Skeletal muscle tissue (tissue), 3 donors: ENCODE measurements at regions not wholly inside any gene's neighbourhood (a gene's known extent, or its start where the extent isn't known, plus 50 kb on each side); places are given as distances from the start of the nearest gene placed in this dataset.
"Not testable (repeated sequence)": the region's sequence is repeated elsewhere in the genome, so short reads cannot be mapped to it uniquely, and the experiment has no call there.

ENCODE experiments used
- H3K27ac ChIP-seq: one replicate; pipeline ENCODE4 v1.7.0; 2013; ENCODE audit warnings: mild to moderate bottlenecking, low read depth, low read length, inconsistent platforms
- H3K27me3 ChIP-seq, 3 donors: one replicate each; pipeline ENCODE4 v1.7.0; 2013; ENCODE audit warnings: low read length in 3 of 3; ENCODE audit not compliant: control insufficient read depth in 3 of 3, insufficient read depth in 3 of 3
- H3K36me3 ChIP-seq, 3 donors: one replicate each; pipeline ENCODE4 v1.7.0; 2013; ENCODE audit warnings: low read length in 3 of 3; ENCODE audit not compliant: control insufficient read depth in 3 of 3, insufficient read depth in 3 of 3
- H3K4me1 ChIP-seq, 3 donors: one replicate each; pipeline ENCODE4 v1.7.0; 2013; ENCODE audit warnings: low read length in 3 of 3, mild to moderate bottlenecking in 3 of 3; ENCODE audit not compliant: control insufficient read depth in 3 of 3, insufficient read depth in 3 of 3
- H3K4me3 ChIP-seq, 3 donors: one replicate each; pipeline ENCODE4 v1.7.0; 2013; ENCODE audit warnings: low read length in 3 of 3
- H3K9ac ChIP-seq, 3 donors: one replicate each; pipeline ENCODE4 v1.7.0; 2013; ENCODE audit warnings: low read length in 3 of 3, mild to moderate bottlenecking in 3 of 3, moderate library complexity in 2 of 3, low read depth in 1 of 3
- H3K9me3 ChIP-seq, 3 donors: one replicate each; pipeline ENCODE4 v1.7.0; 2013; ENCODE audit warnings: low read length in 3 of 3; ENCODE audit not compliant: control insufficient read depth in 3 of 3
- donor health status: Osteomylitis.

- no peaks in the 10 kb centered on the region for H3K4me1 ChIP-seq
- no peaks in the 10 kb centered on the region for H3K9me3 ChIP-seq
- H3K27ac ChIP-seq = no peak overlapping the region
- H3K4me3 ChIP-seq = no peak overlapping the region
- H3K36me3 ChIP-seq = no peaks in the 10 kb centered on the region
- H3K9ac ChIP-seq = no peak overlapping the region
- H3K27me3 ChIP-seq = no peaks in the 10 kb centered on the region
Measured at GRCh38 chr13:59423708-59424340, 739.9 kb downstream of the DIAPH3 start.

- Histone ChIP-seq H3K27me3 (no peaks in the 10 kb centered on the region), H3K4me1 (no peaks in the 10 kb centered on the region)
Measured at GRCh38 chr13:59424661-59425060, 739.1 kb downstream of the DIAPH3 start.

GRCh38 chr13:59425211-59425741, 738.5 kb downstream of the DIAPH3 start:
- Histone ChIP-seq H3K4me1 (no peaks in the 10 kb centered on the region), H3K27me3 (no peaks in the 10 kb centered on the region), H3K9me3 (no peaks in the 10 kb centered on the region), H3K4me3 (no peak overlapping the region), H3K36me3 (no peaks in the 10 kb centered on the region), H3K9ac (no peak overlapping the region), H3K27ac (no peak overlapping the region)

More at GRCh38 chr13:59424661-59425060, 739.1 kb downstream of the DIAPH3 start:
- Histone ChIP-seq H3K9me3 (no peaks in the 10 kb centered on the region), H3K27ac (no peak overlapping the region), H3K4me3 (no peak overlapping the region), H3K36me3 (no peaks in the 10 kb centered on the region), H3K9ac (no peak overlapping the region)

- Histone ChIP-seq H3K27me3 (no peaks in the 10 kb centered on the region), H3K9me3 (peaks cover 0 to 8% (median 0%) of the 10 kb centered on the region in 3 donors), H3K9ac (no peak overlapping the region), H3K36me3 (no peaks in the 10 kb centered on the region), H3K4me1 (no peaks in the 10 kb centered on the region), H3K27ac (no peak overlapping the region), H3K4me3 (no peak overlapping the region)
Measured at GRCh38 chr13:59435024-59435423, 728.7 kb downstream of the DIAPH3 start.

GRCh38 chr13:59437544-59438301, 726.0 kb downstream of the DIAPH3 start:
- Histone ChIP-seq H3K4me1 (no peaks in the 10 kb centered on the region), H3K27me3 (no peaks in the 10 kb centered on the region), H3K27ac (no peak overlapping the region), H3K9me3 (peaks cover 0 to 4% (median 0%) of the 10 kb centered on the region in 3 donors), H3K9ac (no peak overlapping the region), H3K4me3 (no peak overlapping the region), H3K36me3 (no peaks in the 10 kb centered on the region)

GRCh38 chr13:59439776-59440428, 723.8 kb downstream of the DIAPH3 start:
- Histone ChIP-seq H3K27ac (no peak overlapping the region), H3K9me3 (no peaks in the 10 kb centered on the region), H3K9ac (no peak overlapping the region), H3K36me3 (no peaks in the 10 kb centered on the region), H3K4me3 (no peak overlapping the region), H3K4me1 (no peaks in the 10 kb centered on the region), H3K27me3 (no peaks in the 10 kb centered on the region)

- not testable (repeated sequence) for H3K27ac ChIP-seq, H3K36me3 ChIP-seq, H3K9ac ChIP-seq, H3K4me3 ChIP-seq, H3K27me3 ChIP-seq, H3K9me3 ChIP-seq, H3K4me1 ChIP-seq
Measured at GRCh38 chr13:59441068-59441467, 722.7 kb downstream of the DIAPH3 start.

- H3K4me1 ChIP-seq = no peaks in the 10 kb centered on the region
- H3K36me3 ChIP-seq = no peaks in the 10 kb centered on the region
- no peak overlapping the region for H3K9ac ChIP-seq
- no peak overlapping the region for H3K4me3 ChIP-seq
- H3K9me3 ChIP-seq = no peaks in the 10 kb centered on the region
- no peak overlapping the region for H3K27ac ChIP-seq
- H3K27me3 ChIP-seq = no peaks in the 10 kb centered on the region
Measured at GRCh38 chr13:59441596-59442280, 722.0 kb downstream of the DIAPH3 start.

GRCh38 chr13:59442461-59442860, 721.3 kb downstream of the DIAPH3 start:
- Histone ChIP-seq H3K9ac (no peak overlapping the region), H3K27me3 (no peaks in the 10 kb centered on the region), H3K36me3 (no peaks in the 10 kb centered on the region), H3K4me1 (no peaks in the 10 kb centered on the region), H3K9me3 (no peaks in the 10 kb centered on the region), H3K4me3 (no peak overlapping the region), H3K27ac (no peak overlapping the region)
